H9 (cell line): ENCODE measurements at regions not wholly inside any gene's neighbourhood (a gene's known extent, or its start where the extent isn't known, plus 50 kb on each side); places are given as distances from the start of the nearest gene placed in this dataset.

Experiments
- DNase-seq: peaks from one replicate; pipeline ENCODE4 v3.0.0-alpha.2; 2017
- H2AFZ ChIP-seq: one replicate; pipeline ENCODE4 v1.6.1; 2013; ENCODE audit warnings: mild to moderate bottlenecking, low read length, control low read depth, moderate library complexity
- H2AK5ac ChIP-seq: 2 replicates; pipeline ENCODE4 v1.6.1; 2013; ENCODE audit warnings: low read length, control low read depth, mixed read lengths; ENCODE audit not compliant: insufficient read length
- H2BK120ac ChIP-seq: one replicate; pipeline ENCODE4 v1.6.1; 2013; ENCODE audit warnings: low read depth, mild to moderate bottlenecking, low read length, control low read depth, inconsistent platforms; ENCODE audit not compliant: poor library complexity, severe bottlenecking
- H2BK12ac ChIP-seq: 2 replicates; pipeline ENCODE4 v1.6.1; 2013; ENCODE audit warnings: low read length, control low read depth, mixed read lengths, low read depth; ENCODE audit not compliant: insufficient read length
- H2BK15ac ChIP-seq: 2 replicates; pipeline ENCODE4 v1.6.1; 2013; ENCODE audit warnings: low read depth, low read length, control low read depth
- H2BK20ac ChIP-seq: one replicate; pipeline ENCODE4 v1.6.1; 2013; ENCODE audit warnings: low read depth, mild to moderate bottlenecking, low read length, control low read depth, inconsistent platforms; ENCODE audit not compliant: poor library complexity, severe bottlenecking
- H2BK5ac ChIP-seq: 2 replicates; pipeline ENCODE4 v1.6.1; 2013; ENCODE audit warnings: low read length, control low read depth, mixed read lengths; ENCODE audit not compliant: insufficient read length
- H3K14ac ChIP-seq: 2 replicates; pipeline ENCODE4 v1.6.1; 2013; ENCODE audit warnings: low read length, control low read depth; ENCODE audit not compliant: insufficient read depth
- H3K18ac ChIP-seq: 2 replicates; pipeline ENCODE4 v1.6.1; 2013; ENCODE audit warnings: low read depth, mild to moderate bottlenecking, mixed read lengths, low read length, control low read depth; ENCODE audit not compliant: insufficient read length
- H3K23ac ChIP-seq: 2 replicates; pipeline ENCODE4 v1.6.1; 2013; ENCODE audit warnings: low read length, control low read depth, mixed read lengths, low read depth; ENCODE audit not compliant: insufficient read length
- H3K23me2 ChIP-seq: 2 replicates; pipeline ENCODE4 v1.6.1; 2013; ENCODE audit warnings: low read depth, mild to moderate bottlenecking, mixed read lengths, low read length, control low read depth; ENCODE audit not compliant: insufficient read length, poor library complexity, severe bottlenecking
- H3K27ac ChIP-seq: 2 replicates; pipeline ENCODE4 v1.5.1; 2013; ENCODE audit warnings: low read length, control low read depth, mixed read lengths, low read depth; ENCODE audit not compliant: insufficient read length
- H3K27me3 ChIP-seq: 2 replicates; pipeline ENCODE4 v1.6.1; 2013; ENCODE audit warnings: low read length, control low read depth, inconsistent platforms; ENCODE audit not compliant: insufficient read depth
- H3K4ac ChIP-seq: 2 replicates; pipeline ENCODE4 v1.6.1; 2013; ENCODE audit warnings: low read depth, mild to moderate bottlenecking, control low read depth, inconsistent platforms, low read length, moderate library complexity
- H3K4me1 ChIP-seq: 2 replicates; pipeline ENCODE4 v1.6.1; 2013; ENCODE audit warnings: low read length, control low read depth, inconsistent platforms; ENCODE audit not compliant: insufficient read depth
- H3K4me2 ChIP-seq: 2 replicates; pipeline ENCODE4 v1.6.1; 2013; ENCODE audit warnings: low read length, control low read depth, mixed read lengths; ENCODE audit not compliant: insufficient read length, insufficient read depth
- H3K56ac ChIP-seq: 2 replicates; pipeline ENCODE4 v1.6.1; 2013; ENCODE audit warnings: low read depth, mild to moderate bottlenecking, mixed read lengths, low read length, control low read depth; ENCODE audit not compliant: insufficient read length
- H3K79me1 ChIP-seq: 2 replicates; pipeline ENCODE4 v1.6.1; 2013; ENCODE audit warnings: low read depth, mild to moderate bottlenecking, moderate library complexity, low read length, control low read depth, inconsistent platforms; ENCODE audit not compliant: insufficient read depth, poor library complexity, severe bottlenecking
- H3K79me2 ChIP-seq: 2 replicates; pipeline ENCODE4 v1.6.1; 2013; ENCODE audit warnings: low read length, control low read depth, inconsistent platforms; ENCODE audit not compliant: insufficient read depth
- H3K9ac ChIP-seq: 2 replicates; pipeline ENCODE4 v1.6.1; 2013; ENCODE audit warnings: low read length, control low read depth, mixed read lengths; ENCODE audit not compliant: insufficient read length; ENCODE audit errors: extremely low read depth
- H3K9me3 ChIP-seq: one replicate; pipeline ENCODE4 v1.6.1; 2013; ENCODE audit warnings: low read depth, low read length, inconsistent platforms; ENCODE audit not compliant: control insufficient read depth
- H3T11ph ChIP-seq: one replicate; pipeline ENCODE4 v1.6.1; 2013; ENCODE audit warnings: mild to moderate bottlenecking, low read length, control low read depth, inconsistent platforms
- H4K20me1 ChIP-seq: one replicate; pipeline ENCODE4 v1.6.1; 2013; ENCODE audit not compliant: control insufficient read depth, insufficient read length, insufficient read depth
- H4K5ac ChIP-seq: 2 replicates; pipeline ENCODE4 v1.6.1; 2013; ENCODE audit warnings: low read depth, mild to moderate bottlenecking, mixed read lengths, low read length, control low read depth; ENCODE audit not compliant: insufficient read length
- H4K8ac ChIP-seq: replicated peaks from 2 replicates; pipeline ENCODE4 v1.6.1; 2013; ENCODE audit warnings: low read length, control low read depth, mixed read lengths, low read depth; ENCODE audit not compliant: insufficient read length
- H4K91ac ChIP-seq: 2 replicates; pipeline ENCODE4 v1.6.1; 2013; ENCODE audit warnings: low read depth, mild to moderate bottlenecking, moderate library complexity, mixed read lengths, low read length, control low read depth; ENCODE audit not compliant: insufficient read length
- H3K27ac Mint-ChIP-seq, 3 experiments: 2 replicates in 2 of 3; 3 replicates in 1 of 3; pipeline ENCODE4 v1.8.0; 2020 to 2021; ENCODE audit warnings: mixed read lengths in 3 of 3, mild to moderate bottlenecking in 1 of 3, moderate library complexity in 1 of 3
- H3K27me3 Mint-ChIP-seq: 2 replicates; pipeline ENCODE4 v1.8.0; 2021; ENCODE audit warnings: low read depth, mild to moderate bottlenecking, moderate library complexity, mixed read lengths
- H3K36me3 Mint-ChIP-seq, 3 experiments: 2 replicates in 2 of 3; 3 replicates in 1 of 3; pipeline ENCODE4 v1.8.0; 2020 to 2021; ENCODE audit warnings: low read depth in 3 of 3, mixed read lengths in 3 of 3; ENCODE audit not compliant: insufficient read depth in 1 of 3
- H3K4me1 Mint-ChIP-seq, 2 experiments: 2 replicates each; pipeline ENCODE4 v1.8.0; 2020; ENCODE audit warnings: mixed read lengths in 2 of 2
- H3K4me3 Mint-ChIP-seq, 2 experiments: 2 replicates in 1 of 2; 3 replicates in 1 of 2; pipeline ENCODE4 v1.8.0; 2020 to 2021; ENCODE audit warnings: mild to moderate bottlenecking in 2 of 2, mixed read lengths in 2 of 2, moderate library complexity in 1 of 2
- H3K9me3 Mint-ChIP-seq, 2 experiments: 2 replicates in 1 of 2; 3 replicates in 1 of 2; pipeline ENCODE4 v1.8.0; 2020; ENCODE audit warnings: mild to moderate bottlenecking in 2 of 2, mixed read lengths in 2 of 2, moderate library complexity in 1 of 2
- WGBS: extraction: QIAGEN DNeasy Blood & Tissue Kit; methylation state at CpG from one replicate; pipeline ENCODE4 v1.1.7; 2013; ENCODE audit warnings: missing lambda C conversion rate, low lambda C conversion rate, mixed read lengths; ENCODE audit not compliant: insufficient read length; ENCODE audit errors: extremely low coverage; 5-methylcytosine and 5-hydroxymethylcytosine counted together
- TF ChIP-seq, protein P1 (sequence below): fragments of 200-600 bp; sonication (generic); conservative IDR thresholded peaks from 3 replicates; pipeline ENCODE4 v1.8.0; 2021; ENCODE audit warnings: antibody characterized with exemption, mild to moderate bottlenecking

DNA sequence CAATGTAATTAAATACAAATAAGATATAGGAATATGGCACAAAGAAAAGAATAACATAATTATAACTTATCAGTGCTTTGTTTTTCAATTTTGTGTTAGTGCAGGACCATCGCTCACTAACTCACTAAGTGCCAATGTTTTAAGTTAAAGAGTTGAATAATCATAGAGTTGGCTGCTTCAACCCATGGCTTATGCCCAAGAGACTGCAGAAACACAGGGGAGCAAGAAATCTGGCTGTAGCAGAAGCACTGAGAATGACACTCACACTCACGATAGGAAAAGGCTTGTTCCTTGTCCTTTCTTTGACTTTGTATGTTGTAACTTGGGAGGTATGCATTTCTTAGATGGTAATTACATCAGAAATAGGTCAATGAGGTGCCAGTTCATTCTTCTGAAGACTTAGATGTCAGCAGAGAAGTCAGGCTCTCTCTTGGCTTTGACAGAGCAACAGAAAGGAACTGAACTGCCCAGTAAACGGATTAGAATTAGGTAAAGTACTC is 852.2 kb downstream of the LRRTM4 start:
- Histone ChIP-seq H3K9me3 (no peaks in the 10 kb centered on the region), H3T11ph (no peak overlapping the region), H2BK12ac (no peak overlapping the region), H2BK15ac (no peak overlapping the region), H3K4me1 (no peaks in the 10 kb centered on the region; the same call in 1 of the 2 replicates), H3K23me2 (no peaks in the 10 kb centered on the region), H3K4me2 (no peak overlapping the region), H2BK20ac (no peak overlapping the region), H4K8ac (no peak overlapping the region), H4K20me1 (no peaks in the 10 kb centered on the region), H2AFZ (no peak overlapping the region), H3K18ac (no peak overlapping the region), H2BK120ac (no peak overlapping the region), H3K27me3 (no peaks in the 10 kb centered on the region), H2BK5ac (no peak overlapping the region), H4K91ac (no peak overlapping the region), H3K14ac (no peak overlapping the region), H2AK5ac (no peak overlapping the region), H3K56ac (no peak overlapping the region), H3K4ac (no peak overlapping the region), H3K23ac (no peak overlapping the region), H4K5ac (no peak overlapping the region), H3K79me2 (no peaks in the 10 kb centered on the region), H3K9ac (no peak overlapping the region), H3K79me1 (no peaks in the 10 kb centered on the region), H3K27ac (no peak overlapping the region)
- TF ChIP-seq, protein P1, sequence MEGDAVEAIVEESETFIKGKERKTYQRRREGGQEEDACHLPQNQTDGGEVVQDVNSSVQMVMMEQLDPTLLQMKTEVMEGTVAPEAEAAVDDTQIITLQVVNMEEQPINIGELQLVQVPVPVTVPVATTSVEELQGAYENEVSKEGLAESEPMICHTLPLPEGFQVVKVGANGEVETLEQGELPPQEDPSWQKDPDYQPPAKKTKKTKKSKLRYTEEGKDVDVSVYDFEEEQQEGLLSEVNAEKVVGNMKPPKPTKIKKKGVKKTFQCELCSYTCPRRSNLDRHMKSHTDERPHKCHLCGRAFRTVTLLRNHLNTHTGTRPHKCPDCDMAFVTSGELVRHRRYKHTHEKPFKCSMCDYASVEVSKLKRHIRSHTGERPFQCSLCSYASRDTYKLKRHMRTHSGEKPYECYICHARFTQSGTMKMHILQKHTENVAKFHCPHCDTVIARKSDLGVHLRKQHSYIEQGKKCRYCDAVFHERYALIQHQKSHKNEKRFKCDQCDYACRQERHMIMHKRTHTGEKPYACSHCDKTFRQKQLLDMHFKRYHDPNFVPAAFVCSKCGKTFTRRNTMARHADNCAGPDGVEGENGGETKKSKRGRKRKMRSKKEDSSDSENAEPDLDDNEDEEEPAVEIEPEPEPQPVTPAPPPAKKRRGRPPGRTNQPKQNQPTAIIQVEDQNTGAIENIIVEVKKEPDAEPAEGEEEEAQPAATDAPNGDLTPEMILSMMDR, result no peak
- no peaks in the 10 kb centered on the region for H3K27me3 Mint-ChIP-seq
- H3K4me3 Mint-ChIP-seq, result no peak overlapping the region
- WGBS, result no CpG with 5 or more reads among the region's 3 CpGs
- no peak for DNase-seq
- H3K4me1 Mint-ChIP-seq, result peaks cover 3 to 4% of the 10 kb centered on the region in 2 experiments; a peak in 2 of 4 replicates
- no peak overlapping the region for H3K27ac Mint-ChIP-seq
- H3K36me3 Mint-ChIP-seq, result no peaks in the 10 kb centered on the region
- no peaks in the 10 kb centered on the region for H3K9me3 Mint-ChIP-seq
